Smooth muscle cell of the brain vasculature (primary cell): ENCODE measurements at regions not wholly inside any gene's neighbourhood (a gene's known extent, or its start where the extent isn't known, plus 50 kb on each side); places are given as distances from the start of the nearest gene placed in this dataset.
A peak's percentile ranks its signal among the peaks of the same experiment; 100 is the strongest.

ENCODE experiments used
- DNase-seq: peaks from one replicate; pipeline ENCODE4 v3.0.0-alpha.2; 2012; ENCODE audit warnings: low read depth, low spot score

GRCh38 chrX:57848857-57849256 lies 61.4 kb downstream of the ZXDA start:
- no peak for DNase-seq

DNA sequence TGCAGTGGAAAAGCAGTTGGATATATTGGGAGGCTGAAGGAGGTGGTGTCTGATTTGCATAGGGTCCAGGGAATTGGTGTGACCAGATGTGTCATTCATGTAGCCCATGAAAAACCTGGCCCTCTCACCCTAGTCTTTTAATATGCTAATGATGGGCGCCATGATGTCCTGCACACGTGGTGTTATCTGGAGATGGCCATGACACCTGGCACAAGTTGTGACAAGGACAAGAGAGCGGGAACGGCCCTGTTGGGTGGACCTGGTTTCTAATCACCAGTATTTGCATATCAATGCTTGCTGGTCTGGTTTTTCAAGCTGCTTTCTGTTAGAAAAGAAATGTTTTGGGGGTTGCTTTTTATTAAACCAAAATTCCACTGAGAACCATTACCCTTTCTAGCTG lies 87.4 kb downstream of the ZXDA start:
- no peak for DNase-seq

- DNase-seq, result no peak
Observed at GRCh38 chrX:57822398-57822797, 87.9 kb downstream of the ZXDA start.

DNA sequence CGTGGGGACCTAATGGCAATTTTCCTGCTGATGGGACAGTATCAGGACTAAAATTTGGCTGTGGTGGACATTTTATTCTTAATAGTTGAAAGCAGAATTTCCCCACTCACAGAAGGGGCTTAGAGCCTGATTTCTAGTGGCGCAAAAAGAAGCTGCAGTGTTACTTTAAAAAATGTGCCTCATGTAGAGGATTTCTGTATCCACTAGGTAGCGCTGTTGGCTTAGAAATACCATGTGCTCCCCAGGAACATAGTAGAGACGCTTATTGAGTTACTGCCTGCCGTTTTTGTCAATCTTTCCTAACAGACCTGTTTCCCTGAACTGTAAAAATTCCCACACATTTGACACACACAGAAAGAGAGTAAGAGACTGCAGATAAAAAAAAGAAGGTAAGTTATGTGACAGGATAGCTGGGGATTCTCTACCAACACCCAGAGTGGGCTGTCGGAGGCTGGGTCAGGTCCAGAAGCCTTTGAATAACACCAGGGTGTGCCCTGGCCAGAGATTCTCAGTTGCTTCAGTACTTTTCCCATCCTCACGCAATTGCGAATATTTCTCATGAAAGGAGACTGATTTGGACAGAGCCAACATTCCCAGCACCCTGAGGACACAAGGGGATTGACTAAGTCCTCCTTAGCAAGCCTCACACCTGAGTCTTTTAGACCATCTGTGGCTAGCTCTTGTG lies 88.4 kb downstream of the ZXDA start:
- peak; percentile 4 for DNase-seq

GRCh38 chrX:57817302-57817701 lies 93.0 kb downstream of the ZXDA start:
- DNase-seq, result no peak

- no peak for DNase-seq
Observed at GRCh38 chrX:57772637-57773036, 92.6 kb upstream of the NLRP2B start.

GRCh38 chrX:57771689-57772088 lies 91.6 kb upstream of the NLRP2B start:
- DNase-seq, result no peak

DNA sequence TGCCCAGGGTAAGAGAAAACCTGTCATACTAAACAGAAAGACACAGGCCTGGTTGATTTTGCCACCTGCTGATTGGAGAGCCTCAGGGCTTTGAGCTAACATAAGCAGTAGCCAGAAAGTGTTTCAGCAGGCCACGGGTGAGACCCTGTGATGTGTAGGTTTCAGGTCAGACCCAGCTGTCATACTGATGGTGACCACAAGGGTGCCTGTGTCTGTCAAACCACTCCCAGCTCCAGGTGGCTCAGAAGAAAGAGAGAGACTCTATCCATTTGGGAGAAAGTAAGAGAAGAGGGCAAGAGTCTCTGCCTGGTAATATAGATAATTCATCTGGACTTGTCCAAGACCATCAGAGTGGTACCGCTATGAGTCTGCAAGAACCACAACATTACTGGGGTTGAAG lies 72.8 kb upstream of the NLRP2B start:
- DNase-seq, result no peak

DNA sequence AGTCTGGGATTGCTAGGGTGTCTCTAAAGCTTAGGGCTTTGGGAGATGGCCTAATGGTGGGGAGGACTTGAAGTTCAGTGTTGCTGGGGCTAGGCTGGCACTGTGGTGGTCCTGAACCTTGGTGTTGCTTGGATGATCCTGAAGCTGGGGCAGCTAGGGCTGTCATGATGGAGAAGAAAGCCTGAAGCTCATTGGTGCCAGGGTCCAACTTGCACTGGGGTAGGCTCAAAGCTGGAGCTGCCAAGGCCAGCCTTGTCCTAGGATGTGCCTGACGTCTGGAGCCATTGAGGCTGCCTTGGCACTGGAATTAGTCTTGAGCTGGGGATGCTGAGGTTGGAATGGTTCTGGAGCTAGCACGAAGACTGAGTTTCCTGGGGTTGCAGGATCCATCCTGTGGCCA lies 61.0 kb upstream of the NLRP2B start:
- DNase-seq, result no peak

- DNase-seq, result no peak
Observed at GRCh38 chrX:57737881-57738280, 57.8 kb upstream of the NLRP2B start.
